ENCODE measurements at regions not wholly inside any gene's neighbourhood (a gene's known extent, or its start where the extent isn't known, plus 50 kb on each side); places are given as distances from the start of the nearest gene placed in this dataset.

DNA sequence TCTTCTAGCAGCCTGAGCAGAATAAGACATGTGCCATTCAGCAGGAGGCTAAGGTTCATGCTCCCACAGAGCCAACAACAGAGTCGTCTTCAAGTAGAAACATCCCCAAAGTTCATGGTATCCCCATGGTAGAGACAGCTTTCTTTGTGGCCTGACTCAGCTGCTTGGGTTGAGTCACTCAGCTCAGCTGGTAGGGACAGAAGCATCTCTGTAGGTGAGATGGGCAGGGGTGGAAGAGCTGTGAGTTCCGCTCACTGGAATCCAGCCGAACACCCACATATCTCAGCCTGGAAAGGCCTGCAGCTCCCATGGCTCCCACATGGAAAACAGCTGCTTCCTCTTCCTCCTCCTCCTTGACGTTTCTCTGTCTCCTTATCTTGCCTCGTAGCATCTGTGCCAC is 792.7 kb downstream of the RNF144A start:
- Histone ChIP-seq H3K27me3 (no peaks in the 10 kb centered on the region), H3K4me3 (no peak overlapping the region), H3K36me3 (no peaks in the 10 kb centered on the region), H3K9me3 (no peaks in the 10 kb centered on the region), H3K27ac (no peak overlapping the region), H3K4me1 (no peaks in the 10 kb centered on the region)
- intact Hi-C loops (cut with DNase I; ENCODE audit: low total_unique reads) = no loop called here
- DNase-seq = no peak
- TF ChIP-seq, protein P1, sequence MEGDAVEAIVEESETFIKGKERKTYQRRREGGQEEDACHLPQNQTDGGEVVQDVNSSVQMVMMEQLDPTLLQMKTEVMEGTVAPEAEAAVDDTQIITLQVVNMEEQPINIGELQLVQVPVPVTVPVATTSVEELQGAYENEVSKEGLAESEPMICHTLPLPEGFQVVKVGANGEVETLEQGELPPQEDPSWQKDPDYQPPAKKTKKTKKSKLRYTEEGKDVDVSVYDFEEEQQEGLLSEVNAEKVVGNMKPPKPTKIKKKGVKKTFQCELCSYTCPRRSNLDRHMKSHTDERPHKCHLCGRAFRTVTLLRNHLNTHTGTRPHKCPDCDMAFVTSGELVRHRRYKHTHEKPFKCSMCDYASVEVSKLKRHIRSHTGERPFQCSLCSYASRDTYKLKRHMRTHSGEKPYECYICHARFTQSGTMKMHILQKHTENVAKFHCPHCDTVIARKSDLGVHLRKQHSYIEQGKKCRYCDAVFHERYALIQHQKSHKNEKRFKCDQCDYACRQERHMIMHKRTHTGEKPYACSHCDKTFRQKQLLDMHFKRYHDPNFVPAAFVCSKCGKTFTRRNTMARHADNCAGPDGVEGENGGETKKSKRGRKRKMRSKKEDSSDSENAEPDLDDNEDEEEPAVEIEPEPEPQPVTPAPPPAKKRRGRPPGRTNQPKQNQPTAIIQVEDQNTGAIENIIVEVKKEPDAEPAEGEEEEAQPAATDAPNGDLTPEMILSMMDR (IDR thresholded peaks at IDR 0.05) = no peak
- TF ChIP-seq POLR2A (IDR thresholded peaks at IDR 0.05) (no peak), POLR2AphosphoS5 (IDR thresholded peaks at IDR 0.05) (no peak)
- WGBS, 2 donors (ENCODE audit: low coverage in 1 of 2) = 27 to 78% methylated on average over 2 to 5 of the region's 5 CpGs
- in situ Hi-C loops (cut with MboI; ENCODE audit: low pct_ligation_motif_present in 1 of 4, low pct_unique_long_range_greater_than_20kb in 1 of 4, low sequenced_read_pairs in 3 of 4) = no loop called here

DNA sequence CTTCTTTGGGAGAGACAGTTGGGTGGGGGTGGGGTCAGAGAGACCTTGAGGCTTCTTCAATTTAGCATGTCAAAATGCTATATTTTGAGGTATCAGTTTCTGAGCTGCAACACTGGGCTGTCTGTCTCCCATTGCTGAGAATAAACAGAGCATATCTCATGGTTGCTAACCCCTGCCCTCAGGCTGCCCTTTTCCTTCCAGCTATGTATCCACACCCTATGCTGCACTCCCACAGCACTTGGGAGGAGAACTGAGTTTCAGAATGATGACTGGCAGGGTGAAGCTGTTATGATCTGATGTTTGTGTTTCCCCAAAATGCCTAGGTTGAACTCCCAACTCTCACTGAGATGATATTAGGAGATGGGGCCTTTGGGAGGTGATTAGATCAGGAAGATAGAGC is 794.0 kb downstream of the RNF144A start:
- no peaks in the 10 kb centered on the region for H3K9me3 ChIP-seq
- H3K36me3 ChIP-seq = no peaks in the 10 kb centered on the region
- H3K27ac ChIP-seq = no peak overlapping the region
- intact Hi-C loops (cut with DNase I; ENCODE audit: low total_unique reads) = no loop called here
- no peak for DNase-seq
- no peak overlapping the region for H3K4me3 ChIP-seq
- TF ChIP-seq, protein P1 (IDR thresholded peaks at IDR 0.05) = no peak
- no peak for TF ChIP-seq POLR2AphosphoS5 (IDR thresholded peaks at IDR 0.05)
- no peak for TF ChIP-seq POLR2A (IDR thresholded peaks at IDR 0.05)
- no peak for TF ChIP-seq EP300 (IDR thresholded peaks at IDR 0.05; ENCODE audit: low read depth)
- in situ Hi-C loops (cut with MboI; ENCODE audit: low pct_ligation_motif_present in 1 of 4, low pct_unique_long_range_greater_than_20kb in 1 of 4, low sequenced_read_pairs in 3 of 4) = no loop called here
- H3K27me3 ChIP-seq = no peaks in the 10 kb centered on the region
- no peaks in the 10 kb centered on the region for H3K4me1 ChIP-seq

DNA sequence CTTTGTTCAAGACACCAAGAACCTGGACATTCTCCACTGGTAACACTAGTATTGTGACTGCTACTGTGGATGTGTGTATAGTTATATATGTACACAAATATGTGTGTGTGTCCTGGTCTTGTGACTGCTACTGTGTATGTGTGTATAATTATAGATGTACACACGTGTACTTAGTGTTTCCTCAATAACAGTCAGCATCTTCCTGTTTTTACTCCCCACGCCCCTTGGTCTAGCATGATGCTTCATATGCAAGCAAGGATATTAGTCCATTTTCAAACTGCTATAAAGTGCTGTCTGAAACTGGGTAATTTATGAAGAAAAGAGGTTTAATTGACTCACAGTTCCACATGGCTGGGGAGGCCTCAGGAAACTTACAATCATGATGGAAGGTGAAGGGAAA is 802.7 kb downstream of the RNF144A start:
- in situ Hi-C loops (cut with MboI; ENCODE audit: low pct_ligation_motif_present in 1 of 4, low pct_unique_long_range_greater_than_20kb in 1 of 4, low sequenced_read_pairs in 3 of 4) = no loop called here
- no peaks in the 10 kb centered on the region for H3K27me3 ChIP-seq
- intact Hi-C loops (cut with DNase I; ENCODE audit: low total_unique reads) = no loop called here
- H3K9me3 ChIP-seq = no peaks in the 10 kb centered on the region
- WGBS, 2 donors (ENCODE audit: low coverage in 1 of 2) = 58% methylated on average over 2 of the region's 2 CpGs
- no peak for TF ChIP-seq EP300 (IDR thresholded peaks at IDR 0.05; ENCODE audit: low read depth)
- TF ChIP-seq POLR2A (IDR thresholded peaks at IDR 0.05) = no peak
- TF ChIP-seq, protein P1 (IDR thresholded peaks at IDR 0.05) = no peak
- TF ChIP-seq POLR2AphosphoS5 (IDR thresholded peaks at IDR 0.05) = no peak
- H3K27ac ChIP-seq = no peak overlapping the region
- H3K4me1 ChIP-seq = no peaks in the 10 kb centered on the region
- DNase-seq = no peak
- H3K36me3 ChIP-seq = no peaks in the 10 kb centered on the region
- H3K4me3 ChIP-seq = no peak overlapping the region

DNA sequence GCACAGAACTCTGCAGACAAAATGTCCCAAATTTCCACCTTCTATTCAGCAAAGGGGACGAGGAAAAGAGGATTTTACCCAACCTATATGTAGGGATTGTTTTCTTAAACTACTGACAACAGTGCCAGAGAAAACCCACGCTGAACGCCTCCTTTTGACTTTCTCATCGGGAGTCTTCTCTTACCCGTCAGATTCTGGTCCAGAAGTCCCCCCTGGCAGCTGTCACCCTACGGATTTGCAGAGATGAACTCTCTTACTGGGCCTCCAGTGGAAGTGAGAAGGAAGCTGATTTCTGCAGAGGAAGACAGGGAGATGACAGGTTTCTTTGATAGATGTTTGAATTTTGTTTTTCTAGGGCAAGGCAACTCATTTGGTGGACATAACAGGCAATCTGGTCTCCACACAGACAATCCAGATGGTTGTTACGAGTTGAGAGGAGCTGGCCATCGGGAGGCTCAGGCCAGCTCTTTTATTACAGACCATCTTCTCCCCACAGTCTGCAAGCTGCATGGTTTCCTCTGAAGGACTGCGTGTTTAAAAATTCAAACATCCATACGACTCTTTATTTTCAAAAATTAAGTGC is 804.3 kb downstream of the RNF144A start:
- Histone ChIP-seq H3K4me3 (no peak overlapping the region), H3K27me3 (no peaks in the 10 kb centered on the region), H3K36me3 (no peaks in the 10 kb centered on the region), H3K27ac (no peak overlapping the region), H3K9me3 (no peaks in the 10 kb centered on the region), H3K4me1 (peaks cover 0 to 3% (median 0%) of the 10 kb centered on the region in 4 donors)
- DNase-seq = no peak
- in situ Hi-C loops (cut with MboI; ENCODE audit: low pct_ligation_motif_present in 1 of 4, low pct_unique_long_range_greater_than_20kb in 1 of 4, low sequenced_read_pairs in 3 of 4) (no loop called here), intact Hi-C loops (cut with DNase I; ENCODE audit: low total_unique reads) (no loop called here)
- 86 to 87% methylated on average over 4 to 10 of the region's 10 CpGs for WGBS, 2 donors (ENCODE audit: low coverage in 1 of 2)
- TF ChIP-seq, protein P1 (IDR thresholded peaks at IDR 0.05) = no peak
- no peak for TF ChIP-seq POLR2AphosphoS5 (IDR thresholded peaks at IDR 0.05)
- TF ChIP-seq EP300 (IDR thresholded peaks at IDR 0.05; ENCODE audit: low read depth) = no peak
- no peak for TF ChIP-seq POLR2A (IDR thresholded peaks at IDR 0.05)
